HK-2 (cell line): ENCODE measurements at regions not wholly inside any gene's neighbourhood (a gene's known extent, or its start where the extent isn't known, plus 50 kb on each side); places are given as distances from the start of the nearest gene placed in this dataset.
"Not testable (repeated sequence)": the region's sequence is repeated elsewhere in the genome, so short reads cannot be mapped to it uniquely, and the experiment has no call there.

Experiments used
- DNase-seq: peaks from one replicate; pipeline ENCODE4 v3.0.0-alpha.2; 2018; ENCODE audit not compliant: unreplicated experiment

DNA sequence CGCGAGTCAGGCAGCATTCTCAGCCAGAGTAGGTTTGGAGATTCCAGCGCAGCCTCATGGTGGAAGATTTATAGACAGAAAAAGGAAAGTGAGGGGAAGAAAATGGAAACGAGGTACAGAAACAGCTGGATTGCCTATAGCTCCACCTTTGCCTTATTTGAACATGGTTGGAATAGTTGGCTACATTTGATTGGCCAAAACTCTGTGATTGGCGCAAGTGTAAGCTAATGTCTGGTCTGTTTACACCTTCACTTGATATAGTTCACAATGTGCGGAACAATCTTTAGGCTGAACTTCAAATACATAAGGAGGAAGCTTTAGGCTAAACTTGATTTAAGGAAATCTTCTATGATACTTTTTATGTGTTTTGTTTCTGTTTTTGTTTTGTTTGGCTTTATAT, 1191.9 kb downstream of the NSUN3 start:
- no peak for DNase-seq

- no peak for DNase-seq
Measured at GRCh38 chr3:95265129-95265528, 1202.3 kb downstream of the NSUN3 start.

GRCh38 chr3:95271395-95271794, 1208.5 kb downstream of the NSUN3 start:
- DNase-seq, result no peak

DNA sequence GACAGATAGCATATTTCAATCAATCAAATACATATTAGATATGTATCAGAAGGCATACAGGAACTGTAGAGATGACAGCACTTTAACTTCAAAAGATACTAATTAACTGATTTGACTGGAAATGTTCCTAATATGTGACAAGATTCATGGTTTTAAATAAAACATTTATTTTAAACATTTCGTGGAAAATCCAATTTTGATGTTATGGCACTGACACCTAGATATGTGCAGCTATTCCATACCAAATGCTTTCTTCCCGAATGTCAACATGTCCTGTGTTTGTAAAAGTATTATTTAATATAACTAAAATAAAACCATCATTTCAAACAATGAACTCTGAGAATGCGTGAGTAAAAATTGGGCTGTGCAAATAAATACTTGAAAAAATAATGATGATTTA, 1209.3 kb downstream of the NSUN3 start:
- DNase-seq, result no peak

DNA sequence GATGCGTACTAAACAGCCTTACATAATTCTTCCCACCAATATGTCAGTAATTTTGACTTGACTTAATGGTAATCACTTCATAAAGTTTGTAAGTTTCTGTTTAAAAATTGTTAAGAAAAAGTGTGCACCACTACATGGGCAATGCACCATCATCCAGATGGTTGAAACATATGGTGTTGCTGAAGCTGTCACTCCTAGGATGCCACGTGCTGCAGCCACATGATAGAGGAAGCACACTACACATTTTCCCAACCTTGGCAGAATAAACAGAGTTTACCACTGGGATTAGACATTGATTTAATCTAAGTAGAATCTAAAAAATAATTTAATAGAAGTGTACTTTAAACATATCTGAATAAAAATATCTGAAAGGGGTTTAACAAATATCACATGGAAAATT, 1209.9 kb downstream of the NSUN3 start:
- DNase-seq, result no peak

DNA sequence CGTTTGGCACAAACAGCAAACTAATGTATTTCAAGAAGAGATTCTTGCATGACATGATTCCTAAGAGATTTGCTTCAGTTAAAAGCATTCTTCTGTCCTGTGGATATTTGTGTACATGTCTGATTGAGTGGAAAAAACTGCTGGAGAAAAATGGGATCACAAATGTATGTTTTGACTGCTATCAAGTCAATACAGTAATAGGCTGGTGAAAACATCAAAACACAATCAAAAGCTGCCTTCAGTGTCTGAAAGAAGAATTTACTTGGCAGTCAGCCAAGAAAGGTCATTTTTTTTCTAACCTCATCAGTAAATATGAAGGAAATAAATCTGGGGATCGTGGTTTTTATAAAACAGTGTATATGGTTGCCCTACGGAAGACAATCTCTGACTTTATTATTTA, 1214.8 kb downstream of the NSUN3 start:
- DNase-seq, result no peak

DNA sequence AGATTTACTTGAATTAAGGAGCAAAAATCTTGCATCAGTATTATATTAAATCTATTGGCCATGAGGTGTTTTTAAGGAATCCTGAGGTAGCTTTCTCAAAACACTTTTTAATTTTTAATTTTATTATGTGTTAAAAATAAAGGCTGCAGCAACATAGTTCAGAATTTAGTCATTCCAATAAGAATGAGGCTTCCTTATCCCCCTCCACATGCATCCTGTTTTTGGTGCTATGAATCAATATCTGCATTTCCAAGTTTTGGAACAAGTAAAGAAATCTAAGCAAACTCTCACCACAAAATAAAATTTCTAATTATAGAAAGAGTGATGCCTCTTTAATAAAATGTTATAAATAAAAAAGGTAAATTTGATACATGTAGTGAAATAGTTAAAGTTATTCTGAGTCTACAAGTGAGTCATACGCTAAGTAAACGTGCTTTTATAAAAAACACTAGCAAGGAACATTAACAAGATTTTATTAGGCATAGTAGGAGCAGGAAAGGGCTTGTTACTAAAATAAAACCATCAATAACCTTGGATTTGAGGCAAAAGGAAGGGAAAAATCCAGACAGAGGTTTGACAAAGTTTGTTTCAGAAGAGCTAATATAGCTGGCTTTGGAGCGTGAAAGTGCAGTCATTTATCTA, 1218.0 kb downstream of the NSUN3 start:
- no peak for DNase-seq

DNA sequence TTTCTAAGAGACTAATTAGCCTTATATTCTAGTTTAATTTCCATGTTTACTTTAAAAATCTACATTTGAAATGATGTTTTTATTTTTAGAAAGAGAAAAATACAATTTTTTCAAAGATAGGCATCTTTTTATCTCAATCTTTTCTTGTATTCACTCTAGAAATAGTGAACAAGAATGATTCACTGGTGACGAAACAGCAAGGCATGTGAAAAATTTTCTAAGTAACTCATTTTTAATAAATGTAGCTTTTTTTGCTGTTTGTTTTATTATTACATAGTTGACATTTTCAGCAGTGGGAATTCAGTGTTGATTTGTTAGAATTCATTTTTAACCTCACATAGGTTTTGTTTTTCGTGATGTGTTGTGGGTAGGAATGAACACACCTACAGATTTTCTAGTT, 1226.4 kb downstream of the NSUN3 start:
- DNase-seq, result no peak

GRCh38 chr3:95297581-95297980, 1234.7 kb downstream of the NSUN3 start:
- no peak for DNase-seq

DNA sequence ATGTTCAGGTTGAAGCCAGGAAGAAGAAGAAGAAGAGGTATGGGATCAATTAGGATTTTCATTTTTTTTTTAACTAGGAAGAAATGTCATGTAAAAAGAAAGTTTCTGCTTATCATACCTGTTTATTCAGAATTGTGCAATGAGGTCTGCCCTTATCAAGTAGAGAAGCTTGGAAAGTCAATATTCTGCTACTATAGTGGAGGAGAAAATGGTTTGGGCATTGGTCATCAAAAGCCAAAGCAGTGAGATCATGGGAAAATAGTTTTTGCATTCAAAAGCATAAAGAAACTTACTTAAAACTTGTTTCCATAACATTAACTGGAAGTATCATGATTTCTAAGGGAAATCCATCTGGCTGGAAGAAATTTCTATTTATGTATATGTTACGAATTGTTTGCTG, 1239.2 kb downstream of the NSUN3 start:
- DNase-seq, result no peak

- no peak for DNase-seq
Measured at GRCh38 chr3:95310560-95310959, 1247.7 kb downstream of the NSUN3 start.

DNA sequence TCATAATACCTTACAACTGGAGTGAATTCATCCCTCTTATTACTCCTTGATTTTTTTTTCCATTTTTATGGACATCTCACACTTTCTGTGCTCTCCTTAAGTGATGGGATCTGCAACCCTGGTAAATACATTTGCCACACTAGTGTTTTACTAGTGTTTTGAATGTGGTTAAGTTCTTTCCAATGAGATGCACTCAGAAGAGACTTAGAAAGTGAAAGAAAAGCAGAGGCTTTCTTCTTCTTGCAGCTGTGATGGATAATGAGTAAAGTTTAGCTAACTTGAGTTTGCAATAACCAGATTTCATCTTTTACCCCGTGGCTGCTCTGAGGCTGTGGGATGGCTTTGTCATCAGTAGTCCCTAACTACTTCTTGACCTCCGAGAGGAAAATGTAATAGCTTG, 1248.4 kb downstream of the NSUN3 start:
- DNase-seq, result no peak

DNA sequence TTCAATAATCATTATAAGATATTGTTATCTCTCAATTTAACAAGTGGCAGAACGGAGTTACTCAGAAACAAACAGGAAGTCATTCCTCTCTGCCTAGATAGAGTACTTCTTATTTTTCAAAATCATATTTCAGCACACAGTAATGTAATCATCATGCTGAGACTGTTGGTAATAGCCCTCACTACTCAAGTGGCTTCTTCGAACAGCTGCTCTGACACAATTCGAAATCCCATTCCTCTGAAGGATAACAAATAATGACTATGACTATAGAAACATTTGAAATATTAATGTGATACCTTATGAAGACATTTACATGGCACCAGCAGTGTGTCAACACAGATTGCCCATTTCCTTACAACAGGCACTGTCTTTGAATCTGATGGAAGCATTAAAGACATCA, 1249.8 kb downstream of the NSUN3 start:
- DNase-seq, result no peak

- no peak for DNase-seq
Measured at GRCh38 chr3:95319921-95320494, 1257.1 kb downstream of the NSUN3 start.

- no peak for DNase-seq
Measured at GRCh38 chr3:95327478-95327877, 1264.6 kb downstream of the NSUN3 start.

- no peak for DNase-seq
Measured at GRCh38 chr3:95333826-95334225, 1271.0 kb downstream of the NSUN3 start.

DNA sequence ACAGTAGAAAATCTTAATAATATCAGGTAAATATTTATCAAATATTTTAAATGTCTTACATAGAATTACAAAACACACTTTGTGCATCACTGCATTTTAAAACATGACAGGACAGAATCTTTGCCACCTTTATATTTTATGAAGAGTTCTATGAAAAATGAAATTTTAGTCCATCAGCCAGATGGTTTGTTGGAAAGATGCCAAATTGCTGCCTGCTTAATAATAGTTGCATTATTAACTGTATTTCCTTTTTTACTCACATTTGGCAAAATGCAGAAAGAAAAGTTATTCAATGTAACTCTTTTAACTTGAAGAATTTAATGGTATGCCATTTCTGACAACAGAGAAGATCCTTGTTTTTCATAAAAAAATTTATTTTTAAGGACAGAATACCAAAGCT, 1271.6 kb downstream of the NSUN3 start:
- no peak for DNase-seq

DNA sequence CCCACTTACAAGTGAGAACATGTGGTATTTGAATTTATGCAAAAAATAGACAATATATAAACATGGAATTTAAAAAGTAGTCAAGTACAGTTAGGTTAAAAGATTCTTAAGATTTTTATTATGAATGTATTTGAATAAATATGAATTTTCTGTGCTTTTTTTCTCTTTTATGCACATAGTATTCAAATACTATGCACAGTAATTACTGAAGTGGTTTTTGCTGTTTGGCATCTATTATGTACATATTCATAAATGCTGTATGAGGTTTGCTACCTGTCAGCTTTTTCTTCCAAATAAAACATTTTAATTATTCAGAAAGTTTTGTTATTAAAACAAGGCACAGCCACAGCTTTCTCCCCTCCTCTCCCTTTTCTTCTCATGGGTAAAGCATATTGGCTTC, 1272.7 kb downstream of the NSUN3 start:
- DNase-seq, result no peak

- DNase-seq, result no peak
Measured at GRCh38 chr3:95338446-95338845, 1275.6 kb downstream of the NSUN3 start.

DNA sequence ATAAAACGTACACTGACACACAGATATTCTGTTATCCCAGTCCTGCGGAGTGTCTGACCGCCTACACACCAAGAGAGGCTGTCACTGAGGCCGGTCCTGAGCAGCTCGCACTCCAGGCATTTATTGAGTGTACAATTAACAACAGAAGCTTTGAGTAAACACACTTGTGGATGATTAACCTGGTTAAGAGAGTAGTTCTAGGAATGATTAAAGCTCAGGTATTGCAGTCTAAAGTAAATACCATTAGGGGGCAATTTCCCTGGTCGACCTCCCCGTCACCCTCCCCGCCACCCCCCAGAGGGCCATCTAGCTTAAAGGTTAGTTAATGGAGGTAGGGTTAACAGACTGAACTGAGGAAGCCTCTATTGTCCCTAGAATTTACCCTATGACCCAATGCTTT, 1278.5 kb downstream of the NSUN3 start:
- no peak for DNase-seq

- DNase-seq, result no peak
Measured at GRCh38 chr3:95343228-95343627, 1280.4 kb downstream of the NSUN3 start.

- DNase-seq, result no peak
Measured at GRCh38 chr3:95343767-95344166, 1280.9 kb downstream of the NSUN3 start.

- DNase-seq, result not testable (repeated sequence)
Measured at GRCh38 chr3:95347936-95348335, 1285.1 kb downstream of the NSUN3 start.

DNA sequence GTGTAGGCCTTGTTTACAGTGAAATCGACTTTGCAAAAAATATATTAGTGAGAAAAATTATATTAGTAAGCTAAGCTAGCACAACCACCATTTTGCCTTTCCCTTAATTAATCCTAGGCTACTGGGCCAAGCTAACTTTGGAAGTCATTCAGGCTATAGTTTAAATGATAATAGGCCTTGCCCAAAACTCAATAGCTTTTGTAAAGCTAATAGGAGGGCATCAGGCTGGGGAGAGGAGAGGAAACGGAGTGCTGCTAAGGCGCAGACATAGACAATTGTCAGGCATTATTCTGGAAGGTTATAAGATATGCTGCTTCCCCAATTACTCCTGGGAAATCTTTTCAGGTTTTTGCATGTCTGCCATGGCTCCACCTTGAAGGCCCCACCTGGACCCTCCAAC, 1286.0 kb downstream of the NSUN3 start:
- DNase-seq, result no peak
